HG02588 (cell line): ENCODE measurements at regions not wholly inside any gene's neighbourhood (a gene's known extent, or its start where the extent isn't known, plus 50 kb on each side); places are given as distances from the start of the nearest gene placed in this dataset.

Experiments used
- ATAC-seq: cut with Tn5 transposase; IDR thresholded peaks from one replicate; pipeline ENCODE4 v1.9.1; 2021; ENCODE audit warnings: mild to moderate bottlenecking, moderate library complexity; ENCODE audit not compliant: unreplicated experiment

- ATAC-seq = no peak
Observed at GRCh38 chr3:25130724-25131520, 297.1 kb upstream of the RARB start.

DNA sequence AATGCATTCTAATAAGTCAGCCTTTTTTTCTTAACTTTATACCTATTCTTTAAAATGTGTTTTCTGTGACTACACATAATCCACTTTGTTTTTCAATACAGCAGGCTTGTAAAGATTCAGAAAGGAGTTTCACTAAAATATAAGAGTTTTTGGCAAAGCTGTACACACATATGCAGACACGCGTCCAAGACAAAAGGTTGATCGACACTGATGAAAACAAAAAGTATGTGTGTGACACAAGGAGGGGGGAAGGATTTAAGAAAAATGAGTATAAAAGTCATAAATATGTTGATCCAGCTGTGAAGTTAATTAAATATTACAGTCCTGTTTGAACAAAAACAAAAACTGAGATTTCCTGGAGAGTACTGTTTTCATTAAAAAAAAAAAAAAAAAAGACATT, 294.5 kb upstream of the RARB start:
- ATAC-seq = no peak

- ATAC-seq = no peak
Observed at GRCh38 chr3:25137606-25138005, 290.5 kb upstream of the RARB start.

DNA sequence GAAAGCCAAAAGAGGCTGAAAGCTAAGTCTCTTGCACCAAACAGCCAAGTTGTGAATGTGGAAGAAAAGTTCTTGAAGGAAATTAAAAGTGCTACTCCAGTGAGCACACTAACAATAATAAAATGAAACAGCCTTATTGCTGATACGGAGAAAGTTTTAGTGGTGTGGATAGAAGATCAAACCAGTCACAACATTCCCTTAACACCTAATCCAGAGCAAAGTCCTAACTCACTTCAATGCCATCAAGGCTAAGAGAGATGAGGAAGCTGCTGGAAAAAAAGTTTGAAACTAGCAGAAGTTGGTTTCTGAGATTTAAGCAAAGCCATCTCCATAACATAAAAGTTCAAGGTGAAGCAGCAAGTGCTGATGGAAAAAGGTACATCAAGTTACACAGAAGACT, 288.8 kb upstream of the RARB start:
- no peak for ATAC-seq

GRCh38 chr3:25142609-25143355, 285.3 kb upstream of the RARB start:
- no peak for ATAC-seq

GRCh38 chr3:25143356-25144025, 284.6 kb upstream of the RARB start:
- ATAC-seq = no peak

DNA sequence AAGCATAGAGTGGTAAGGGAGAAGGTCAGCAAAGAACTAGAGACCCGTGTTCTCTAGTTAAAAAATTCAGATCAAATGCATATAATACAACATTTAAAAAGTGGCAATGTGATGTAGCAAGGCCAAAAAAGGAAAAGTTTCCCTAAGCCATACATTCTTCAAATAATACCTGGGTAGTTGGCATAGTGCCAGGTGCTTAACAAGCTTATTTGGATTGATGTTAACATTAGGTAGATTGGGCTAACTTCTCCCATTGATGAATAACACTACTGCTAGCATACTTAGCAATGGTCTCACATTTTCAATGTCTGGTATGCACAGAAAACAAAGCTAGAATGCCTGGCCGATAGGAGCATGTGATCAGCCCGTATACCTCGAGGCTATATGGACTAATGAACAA, 283.6 kb upstream of the RARB start:
- no peak for ATAC-seq

- no peak for ATAC-seq
Observed at GRCh38 chr3:25145176-25145575, 282.9 kb upstream of the RARB start.

DNA sequence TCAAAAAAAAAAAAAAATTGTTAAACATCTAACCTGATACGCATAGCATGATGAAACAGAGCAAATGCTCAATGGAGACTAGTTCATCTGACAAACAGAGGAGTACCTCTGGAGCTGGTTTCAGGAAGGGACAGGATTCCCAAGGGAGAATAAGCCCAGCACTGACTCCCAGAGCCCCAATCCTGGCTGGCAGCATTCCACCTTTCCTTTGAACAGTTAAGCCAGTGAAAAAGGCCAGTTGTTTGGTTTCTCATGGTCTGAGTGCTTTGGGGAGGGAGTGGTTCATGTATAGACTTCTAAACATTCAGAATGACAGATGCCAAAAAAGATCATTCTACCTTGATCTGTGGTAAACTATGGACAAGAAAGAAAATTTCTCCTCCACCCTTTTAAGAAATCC, 277.9 kb upstream of the RARB start:
- no peak for ATAC-seq

GRCh38 chr3:25151281-25151902, 276.7 kb upstream of the RARB start:
- ATAC-seq = no peak

- no peak for ATAC-seq
Observed at GRCh38 chr3:25151903-25152295, 276.2 kb upstream of the RARB start.

DNA sequence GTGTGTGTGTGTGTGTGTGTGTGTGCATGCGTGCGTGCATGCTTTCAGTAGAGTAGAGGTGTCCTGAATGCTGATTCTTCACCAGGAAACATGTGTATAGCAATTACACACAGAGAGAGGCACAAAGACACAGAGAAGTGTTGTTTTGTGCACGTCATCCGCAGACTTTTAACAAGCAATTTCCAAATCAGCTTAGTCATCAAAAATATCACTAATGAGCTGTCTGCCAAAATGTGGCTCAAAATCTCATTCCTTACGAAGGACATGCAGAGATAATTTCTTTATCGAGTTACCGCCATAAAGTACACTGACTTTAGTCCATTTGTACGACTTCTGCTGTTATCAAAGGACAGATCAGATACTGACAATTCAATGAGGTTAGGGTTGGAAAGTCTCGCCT, 274.9 kb upstream of the RARB start:
- ATAC-seq = no peak

DNA sequence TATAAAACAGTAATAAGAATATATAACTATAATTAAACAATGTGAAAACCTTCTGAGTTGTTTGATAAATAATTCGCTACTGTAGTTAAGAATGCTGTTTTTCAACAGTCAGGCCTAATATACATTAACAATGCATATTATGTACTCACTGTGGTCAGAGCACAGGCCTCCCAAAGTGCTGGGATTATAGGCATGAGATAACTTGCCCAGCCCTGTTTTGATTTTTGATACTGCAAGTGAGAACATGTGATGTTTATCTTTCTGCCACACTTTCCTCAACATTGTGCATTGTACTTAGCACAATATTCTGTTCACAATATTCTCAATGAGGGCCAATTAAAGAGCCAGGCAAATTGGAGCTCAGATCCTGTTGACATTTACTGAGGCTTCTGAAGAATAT, 274.5 kb upstream of the RARB start:
- ATAC-seq = no peak

DNA sequence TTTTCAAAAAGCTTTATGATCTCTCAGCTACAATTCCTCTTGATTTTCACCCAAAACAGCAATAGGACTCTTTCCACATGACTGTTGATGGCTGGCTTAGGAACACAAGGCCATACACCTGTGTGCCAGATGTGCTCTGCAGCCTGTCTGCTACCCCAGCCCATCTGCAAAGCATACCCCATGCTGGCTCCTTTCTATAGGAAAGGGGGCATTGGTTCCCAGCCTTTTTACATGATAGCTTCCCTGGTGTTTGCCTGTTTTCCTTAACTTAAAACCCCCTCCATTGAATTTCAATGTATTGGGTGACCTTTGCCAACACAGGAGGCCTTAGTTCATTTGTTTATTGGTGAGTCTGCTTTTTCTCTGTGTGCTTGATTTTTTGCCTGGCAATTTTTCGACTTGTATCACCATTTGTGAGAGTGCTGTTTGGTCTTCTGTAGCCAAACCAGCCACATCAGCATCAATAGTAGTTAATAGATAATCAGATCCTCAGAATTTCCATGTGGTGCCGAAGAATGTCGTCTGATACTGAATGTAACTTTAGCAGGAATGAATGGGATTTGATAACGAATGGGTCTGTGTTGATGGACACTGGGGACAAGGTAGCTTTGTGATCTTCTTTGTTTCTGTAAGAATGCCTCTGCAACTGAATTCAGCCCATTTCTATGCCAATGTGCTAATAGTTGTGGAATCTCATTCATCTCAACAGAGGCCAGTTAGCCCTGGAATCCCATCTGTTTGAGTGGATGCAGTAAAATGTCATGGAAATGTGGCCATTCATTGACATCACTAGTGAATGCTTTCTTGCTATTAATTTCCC, 272.2 kb upstream of the RARB start:
- no peak for ATAC-seq

DNA sequence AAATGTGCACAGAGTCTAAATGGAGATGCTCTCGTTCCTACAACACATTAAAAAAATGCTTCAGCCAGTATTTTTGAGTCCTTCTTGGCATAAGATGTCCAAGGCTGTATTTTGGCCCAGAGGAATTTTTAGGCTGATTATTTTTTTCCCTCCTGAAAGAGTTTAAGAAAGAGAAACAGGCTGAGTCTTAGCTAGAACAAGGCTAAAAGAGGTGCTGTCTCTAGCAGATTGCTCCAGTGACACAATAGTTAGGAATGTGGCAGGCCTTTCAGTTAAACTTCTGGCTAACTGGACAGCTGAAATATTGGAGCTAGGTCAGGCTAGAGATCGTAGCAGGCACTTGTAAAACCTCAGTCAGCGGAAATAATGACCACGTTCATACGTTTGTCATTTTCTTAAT, 271.4 kb upstream of the RARB start:
- ATAC-seq = no peak

- ATAC-seq = no peak
Observed at GRCh38 chr3:25165306-25165705, 262.8 kb upstream of the RARB start.

DNA sequence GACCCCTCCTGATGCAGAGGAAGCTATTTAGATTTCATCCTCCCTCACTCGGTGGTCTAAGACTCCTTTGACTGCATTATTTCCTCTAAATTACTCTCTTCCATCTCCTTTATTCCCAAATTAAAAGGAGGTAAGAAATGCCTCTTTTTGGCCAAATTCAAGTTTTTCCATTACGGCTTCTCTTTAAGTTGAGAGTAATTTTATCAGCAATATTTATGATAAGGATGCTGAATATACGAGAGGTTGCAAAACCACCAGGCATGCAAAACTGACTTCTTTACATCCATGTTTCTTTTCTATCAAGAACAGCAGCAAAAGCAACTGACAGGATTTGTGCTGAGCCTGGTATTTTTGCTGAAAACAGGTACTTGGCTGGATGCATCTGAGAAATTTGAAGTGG, 262.0 kb upstream of the RARB start:
- no peak for ATAC-seq

- ATAC-seq = no peak
Observed at GRCh38 chr3:25169151-25169550, 258.9 kb upstream of the RARB start.

- no peak for ATAC-seq
Observed at GRCh38 chr3:25170021-25170420, 258.0 kb upstream of the RARB start.

DNA sequence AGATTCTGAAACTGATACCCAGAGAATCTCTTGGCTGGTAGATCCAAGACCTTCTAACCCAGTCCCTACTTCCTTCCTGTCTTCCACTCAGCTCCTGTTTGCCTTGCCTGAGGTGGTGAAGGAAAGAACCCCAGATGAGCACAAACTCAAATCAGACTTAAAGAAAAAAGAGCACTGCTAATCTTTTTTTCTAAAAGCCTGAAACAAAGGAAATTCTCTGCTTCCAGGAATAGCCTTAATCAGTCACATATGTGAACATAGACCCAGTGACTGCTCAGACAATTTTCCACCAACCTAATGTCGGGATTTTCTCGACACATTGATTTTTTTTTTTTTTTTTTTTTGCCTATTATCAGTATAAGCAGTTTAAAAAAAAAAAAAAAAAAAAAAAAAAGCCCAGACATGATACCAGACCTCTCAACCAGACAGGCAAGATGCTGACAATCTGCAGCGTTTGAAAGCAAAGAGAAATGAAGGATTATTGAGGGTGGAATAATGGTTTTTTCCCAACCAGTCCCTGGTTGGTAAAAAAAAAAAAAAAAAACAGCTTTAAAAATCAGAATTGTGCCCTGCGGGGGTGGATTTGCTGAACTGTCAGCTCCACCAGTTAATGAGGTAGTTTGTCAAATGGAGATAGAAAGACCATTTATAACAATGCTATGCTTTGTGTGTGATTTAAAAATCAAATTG, 256.8 kb upstream of the RARB start:
- ATAC-seq = no peak
